GM21515 (cell line): ENCODE measurements at regions not wholly inside any gene's neighbourhood (a gene's known extent, or its start where the extent isn't known, plus 50 kb on each side); places are given as distances from the start of the nearest gene placed in this dataset.

Experiments used
- ATAC-seq: cut with Tn5 transposase; IDR thresholded peaks from one replicate; pipeline ENCODE4 v1.9.1; 2021; ENCODE audit not compliant: unreplicated experiment

GRCh38 chr5:56493766-56494165 is 260.6 kb upstream of the ANKRD55 start:
- ATAC-seq = no peak

- ATAC-seq = no peak
Observed at GRCh38 chr5:56493308-56493707, 260.2 kb upstream of the ANKRD55 start.

GRCh38 chr5:56492812-56493211 is 259.7 kb upstream of the ANKRD55 start:
- no peak for ATAC-seq

GRCh38 chr5:56490971-56491468 is 257.9 kb upstream of the ANKRD55 start:
- ATAC-seq = no peak

GRCh38 chr5:56489272-56489671 is 256.1 kb upstream of the ANKRD55 start:
- ATAC-seq = no peak

GRCh38 chr5:56487528-56488115 is 254.5 kb upstream of the ANKRD55 start:
- ATAC-seq = no peak

- no peak for ATAC-seq
Observed at GRCh38 chr5:56482363-56482762, 249.2 kb upstream of the ANKRD55 start.

GRCh38 chr5:56481428-56482357 is 248.6 kb upstream of the ANKRD55 start:
- no peak for ATAC-seq

- ATAC-seq = no peak
Observed at GRCh38 chr5:56480705-56481427, 247.7 kb upstream of the ANKRD55 start.

GRCh38 chr5:56480078-56480704 is 247.1 kb upstream of the ANKRD55 start:
- no peak for ATAC-seq

GRCh38 chr5:56479696-56480077 is 246.6 kb upstream of the ANKRD55 start:
- no peak for ATAC-seq

GRCh38 chr5:56479126-56479525 is 246.0 kb upstream of the ANKRD55 start:
- no peak for ATAC-seq

- no peak for ATAC-seq
Observed at GRCh38 chr5:56478062-56478461, 244.9 kb upstream of the ANKRD55 start.

- ATAC-seq = no peak
Observed at GRCh38 chr5:56476487-56476856, 243.3 kb upstream of the ANKRD55 start.

GRCh38 chr5:56475689-56476486 is 242.8 kb upstream of the ANKRD55 start:
- no peak for ATAC-seq

- no peak for ATAC-seq
Observed at GRCh38 chr5:56471707-56472106, 238.6 kb upstream of the ANKRD55 start.

- ATAC-seq = no peak
Observed at GRCh38 chr5:56470007-56470406, 236.9 kb upstream of the ANKRD55 start.

GRCh38 chr5:56468277-56468676 is 235.1 kb upstream of the ANKRD55 start:
- no peak for ATAC-seq

- ATAC-seq = no peak
Observed at GRCh38 chr5:56467176-56467717, 234.1 kb upstream of the ANKRD55 start.
